Mesendoderm (in vitro differentiated cells): ENCODE measurements at regions not wholly inside any gene's neighbourhood (a gene's known extent, or its start where the extent isn't known, plus 50 kb on each side); places are given as distances from the start of the nearest gene placed in this dataset.

ENCODE experiments used
- DNase-seq: peaks from one replicate; pipeline ENCODE4 v3.0.0; 2013
- H2AK5ac ChIP-seq: 2 replicates; pipeline ENCODE4 v1.6.1; 2013; ENCODE audit warnings: low read length, inconsistent platforms
- H2BK120ac ChIP-seq: 2 replicates; pipeline ENCODE4 v1.6.1; 2013; ENCODE audit warnings: low read depth, mild to moderate bottlenecking, low read length, moderate library complexity, mixed read lengths
- H2BK15ac ChIP-seq: replicated peaks from 2 replicates; pipeline ENCODE4 v1.6.1; 2013; ENCODE audit warnings: low read depth, mild to moderate bottlenecking, moderate library complexity
- H2BK5ac ChIP-seq: 2 replicates; pipeline ENCODE4 v1.6.1; 2013; ENCODE audit warnings: low read length, inconsistent platforms
- H3K18ac ChIP-seq: 2 replicates; pipeline ENCODE4 v1.6.1; 2013; ENCODE audit warnings: mild to moderate bottlenecking, low read length, mixed read lengths
- H3K23ac ChIP-seq: one replicate; pipeline ENCODE4 v1.6.1; 2013; ENCODE audit warnings: low read length
- H3K27ac ChIP-seq: 2 replicates; pipeline ENCODE4 v1.5.1; 2013; ENCODE audit warnings: low read depth, mild to moderate bottlenecking, inconsistent platforms, low read length, moderate library complexity
- H3K27me3 ChIP-seq: 2 replicates; pipeline ENCODE4 v1.6.1; 2013; ENCODE audit warnings: low read length, control low read depth, mild to moderate bottlenecking, inconsistent platforms; ENCODE audit not compliant: insufficient read depth, poor library complexity
- H3K36me3 ChIP-seq: 2 replicates; pipeline ENCODE4 v1.6.1; 2013; ENCODE audit warnings: low read length, inconsistent platforms; ENCODE audit not compliant: control insufficient read depth, insufficient read depth
- H3K4ac ChIP-seq: one replicate; pipeline ENCODE4 v1.6.1; 2013; ENCODE audit warnings: low read depth, mild to moderate bottlenecking, low read length, moderate library complexity
- H3K4me1 ChIP-seq: 2 replicates; pipeline ENCODE4 v1.6.1; 2013; ENCODE audit warnings: low read depth, low read length, inconsistent platforms; ENCODE audit not compliant: control insufficient read depth
- H3K4me2 ChIP-seq: 2 replicates; pipeline ENCODE4 v1.6.1; 2013; ENCODE audit warnings: low read length
- H3K4me3 ChIP-seq: 2 replicates; pipeline ENCODE4 v1.5.1; 2013; ENCODE audit warnings: mild to moderate bottlenecking, low read length
- H3K56ac ChIP-seq: one replicate; pipeline ENCODE4 v1.6.1; 2013; ENCODE audit warnings: low read length
- H3K79me1 ChIP-seq: 2 replicates; pipeline ENCODE4 v1.6.1; 2013; ENCODE audit warnings: low read length, inconsistent platforms
- H3K79me2 ChIP-seq: 2 replicates; pipeline ENCODE4 v1.6.1; 2013; ENCODE audit warnings: mild to moderate bottlenecking, low read length; ENCODE audit not compliant: control insufficient read depth, insufficient read depth
- H3K9ac ChIP-seq: 2 replicates; pipeline ENCODE4 v1.6.1; 2013; ENCODE audit warnings: low read length, inconsistent platforms
- H4K5ac ChIP-seq: one replicate; pipeline ENCODE4 v1.6.1; 2013; ENCODE audit warnings: low read length
- H4K8ac ChIP-seq: one replicate; pipeline ENCODE4 v1.6.1; 2013; ENCODE audit warnings: low read depth, mild to moderate bottlenecking, control low read depth, low read length, moderate library complexity
- WGBS: extraction: QIAGEN DNeasy Blood & Tissue Kit; methylation state at CpG from one replicate; pipeline ENCODE4 v1.1.7; 2013; ENCODE audit warnings: low lambda C conversion rate, missing lambda C conversion rate; ENCODE audit not compliant: insufficient coverage; ENCODE audit errors: extremely low coverage; 5-methylcytosine and 5-hydroxymethylcytosine counted together

DNA sequence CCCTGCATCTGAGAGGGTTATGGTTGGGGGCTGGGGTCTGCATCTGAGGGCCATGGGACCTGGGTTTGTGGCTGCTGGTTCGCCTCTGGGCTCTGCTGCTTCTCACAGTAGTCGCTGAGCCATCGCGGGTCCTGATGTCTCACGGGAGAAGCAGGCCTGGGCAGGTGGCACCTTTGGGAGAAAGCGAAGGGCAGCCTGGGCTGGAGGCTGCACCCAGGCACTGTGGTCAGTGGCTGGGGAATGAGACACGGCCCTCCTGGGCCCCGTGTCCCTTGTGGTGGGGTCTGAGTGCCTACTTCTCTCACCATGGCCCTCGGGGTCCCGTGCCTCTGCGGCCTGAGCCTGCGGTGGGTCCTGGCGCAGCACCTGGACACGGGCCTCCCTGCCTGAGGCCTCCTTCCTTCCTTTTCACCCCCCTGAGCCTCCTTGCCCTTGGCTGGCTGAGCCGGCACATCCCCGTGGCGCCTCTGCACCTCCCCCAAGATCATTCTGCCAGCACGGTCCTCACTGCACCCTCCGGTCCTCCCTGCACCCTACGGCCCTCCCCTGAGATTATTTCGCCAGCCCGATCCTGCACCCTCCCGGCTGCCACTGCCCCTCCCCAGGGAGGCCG, 206.0 kb downstream of the ERMARD start:
- H3K18ac ChIP-seq = no peak overlapping the region
- no peak overlapping the region for H2BK5ac ChIP-seq
- no peaks in the 10 kb centered on the region for H3K27me3 ChIP-seq
- WGBS = no CpG with 5 or more reads among the region's 24 CpGs
- H3K79me2 ChIP-seq = no peaks in the 10 kb centered on the region
- no peak overlapping the region for H3K4ac ChIP-seq
- no peak overlapping the region for H3K9ac ChIP-seq
- H3K4me2 ChIP-seq = no peak overlapping the region
- no peak overlapping the region for H3K23ac ChIP-seq
- H2AK5ac ChIP-seq = no peak overlapping the region
- no peak overlapping the region for H2BK120ac ChIP-seq
- H4K5ac ChIP-seq = no peak overlapping the region
- H3K79me1 ChIP-seq = no peaks in the 10 kb centered on the region
- DNase-seq = no peak
- H3K36me3 ChIP-seq = no peaks in the 10 kb centered on the region
- H3K4me3 ChIP-seq = no peak overlapping the region
- no peak overlapping the region for H3K56ac ChIP-seq
- H3K27ac ChIP-seq = no peak overlapping the region
- no peak overlapping the region for H4K8ac ChIP-seq
- no peak overlapping the region for H2BK15ac ChIP-seq
- no peaks in the 10 kb centered on the region for H3K4me1 ChIP-seq

DNA sequence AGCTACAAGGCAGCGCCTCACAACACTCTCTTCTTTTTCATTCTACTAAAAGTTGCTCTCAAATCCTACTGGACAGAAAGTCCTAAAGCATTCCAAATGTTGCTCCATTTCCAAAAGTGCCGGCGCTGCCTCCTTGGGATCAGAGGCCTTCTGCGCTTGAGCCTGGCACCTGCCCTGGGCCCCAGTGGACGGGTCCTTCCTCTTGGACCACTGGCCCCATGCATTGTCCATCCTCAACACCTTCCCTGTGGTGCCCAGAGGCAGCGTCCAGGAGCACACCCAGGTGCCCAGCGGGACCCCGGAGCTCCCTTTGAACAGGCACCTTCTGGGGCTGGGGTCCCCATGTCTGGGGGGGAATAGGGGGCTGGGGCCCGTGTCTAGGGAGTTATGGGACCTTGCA, 205.2 kb downstream of the ERMARD start:
- Histone ChIP-seq H3K23ac (no peak overlapping the region), H3K9ac (no peak overlapping the region), H3K4me2 (no peak overlapping the region), H2AK5ac (no peak overlapping the region), H2BK5ac (no peak overlapping the region), H3K4me1 (no peaks in the 10 kb centered on the region), H3K4ac (no peak overlapping the region), H2BK15ac (no peak overlapping the region), H3K79me1 (no peaks in the 10 kb centered on the region), H3K79me2 (no peaks in the 10 kb centered on the region), H3K27me3 (no peaks in the 10 kb centered on the region), H3K18ac (no peak overlapping the region), H3K56ac (no peak overlapping the region), H3K4me3 (no peak overlapping the region), H3K27ac (no peak overlapping the region), H4K5ac (no peak overlapping the region), H4K8ac (no peak overlapping the region), H2BK120ac (no peak overlapping the region), H3K36me3 (no peaks in the 10 kb centered on the region)
- no CpG with 5 or more reads among the region's 9 CpGs for WGBS
- no peak for DNase-seq

DNA sequence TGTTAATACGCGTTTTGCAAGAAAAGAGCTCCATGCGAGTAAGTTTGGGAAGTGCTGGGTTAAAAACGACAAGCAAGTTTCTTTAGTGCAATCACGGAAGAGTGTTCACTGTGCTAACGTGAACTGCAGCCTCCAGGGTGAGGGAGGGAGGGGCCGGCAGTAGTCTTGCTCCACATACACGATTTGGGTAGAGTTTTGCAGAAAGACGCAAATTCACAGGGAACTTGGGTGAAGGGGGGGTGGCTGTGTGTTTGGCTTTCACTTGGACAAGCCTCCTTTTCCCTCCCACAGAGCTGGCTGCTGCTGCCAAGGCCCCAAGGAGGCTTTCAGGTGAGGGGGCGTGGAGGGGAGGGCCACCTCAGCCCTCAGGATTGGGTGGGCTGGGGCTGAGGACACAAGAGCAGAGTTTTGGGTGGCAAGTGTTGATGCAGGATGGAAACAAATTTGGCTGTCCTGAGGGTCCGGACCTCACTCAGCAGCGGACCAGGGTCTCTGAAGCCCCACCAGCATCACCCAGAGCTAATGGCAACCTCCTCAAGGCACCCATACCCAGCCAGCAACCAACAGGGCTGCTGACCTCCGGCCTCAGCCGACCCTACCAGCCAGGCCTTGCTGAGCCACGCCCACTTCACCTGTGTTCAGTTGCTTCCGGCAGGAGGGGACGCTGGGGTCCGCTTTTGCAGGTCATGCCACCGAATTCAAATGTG, 204.5 kb downstream of the ERMARD start:
- Histone ChIP-seq H3K79me1 (no peaks in the 10 kb centered on the region), H2BK15ac (no peak overlapping the region), H3K56ac (no peak overlapping the region), H4K5ac (no peak overlapping the region), H2AK5ac (no peak overlapping the region), H3K27ac (no peak overlapping the region), H3K4me1 (no peaks in the 10 kb centered on the region), H3K36me3 (no peaks in the 10 kb centered on the region), H3K23ac (no peak overlapping the region), H3K4me3 (no peak overlapping the region), H3K18ac (no peak overlapping the region), H3K9ac (no peak overlapping the region), H3K4ac (no peak overlapping the region), H3K27me3 (no peaks in the 10 kb centered on the region), H3K4me2 (no peak overlapping the region), H2BK120ac (no peak overlapping the region), H2BK5ac (no peak overlapping the region), H3K79me2 (no peaks in the 10 kb centered on the region), H4K8ac (no peak overlapping the region)
- DNase-seq = no peak
- WGBS = no CpG with 5 or more reads among the region's 19 CpGs

DNA sequence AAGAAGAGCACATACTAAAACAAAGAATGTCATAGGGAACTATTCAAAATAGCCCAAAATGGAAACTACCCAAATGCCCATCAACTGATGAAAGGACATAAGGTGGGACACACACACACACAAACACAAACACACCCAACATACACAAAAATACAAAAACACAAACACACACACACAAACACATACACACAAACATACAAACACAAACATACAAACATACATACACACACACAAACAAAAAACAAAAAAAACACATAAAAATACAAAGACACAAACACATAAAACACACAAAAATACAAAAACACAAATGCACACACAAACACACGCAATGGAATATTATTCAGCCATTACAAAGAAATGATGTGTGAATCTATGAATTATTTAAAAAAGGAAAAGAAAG, 203.6 kb downstream of the ERMARD start:
- H3K4me2 ChIP-seq = no peak overlapping the region
- H3K36me3 ChIP-seq = no peaks in the 10 kb centered on the region
- no peak overlapping the region for H3K18ac ChIP-seq
- H3K4me1 ChIP-seq = no peaks in the 10 kb centered on the region
- no peak overlapping the region for H4K8ac ChIP-seq
- H3K4me3 ChIP-seq = no peak overlapping the region
- H3K9ac ChIP-seq = no peak overlapping the region
- H2BK120ac ChIP-seq = no peak overlapping the region
- no peaks in the 10 kb centered on the region for H3K79me1 ChIP-seq
- no peak overlapping the region for H2BK5ac ChIP-seq
- no peak overlapping the region for H3K23ac ChIP-seq
- H3K27ac ChIP-seq = no peak overlapping the region
- no peaks in the 10 kb centered on the region for H3K79me2 ChIP-seq
- no CpG with 5 or more reads among the region's 1 CpG for WGBS
- H3K4ac ChIP-seq = no peak overlapping the region
- H3K56ac ChIP-seq = no peak overlapping the region
- no peak overlapping the region for H2AK5ac ChIP-seq
- no peaks in the 10 kb centered on the region for H3K27me3 ChIP-seq
- no peak for DNase-seq
- no peak overlapping the region for H2BK15ac ChIP-seq
- H4K5ac ChIP-seq = no peak overlapping the region

DNA sequence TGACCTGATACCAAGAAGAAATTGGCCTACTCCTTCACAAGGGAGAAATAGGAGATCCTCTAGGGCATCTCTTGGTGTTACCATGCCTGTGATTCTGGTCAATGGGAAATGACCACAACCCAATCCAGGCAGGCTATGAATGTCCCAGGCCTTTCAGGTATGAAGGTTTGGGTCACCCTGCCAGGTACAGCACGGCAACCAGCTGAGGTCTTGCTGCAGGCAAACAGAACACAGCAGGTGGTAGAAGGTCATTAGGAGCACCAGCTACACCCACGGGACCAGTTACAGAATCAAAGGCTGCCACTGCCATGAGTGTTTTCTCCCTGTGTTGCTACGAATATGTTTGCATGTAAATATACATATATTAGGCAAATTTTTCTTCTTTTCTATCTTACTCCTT, 202.3 kb downstream of the ERMARD start:
- no peak overlapping the region for H3K4me3 ChIP-seq

DNA sequence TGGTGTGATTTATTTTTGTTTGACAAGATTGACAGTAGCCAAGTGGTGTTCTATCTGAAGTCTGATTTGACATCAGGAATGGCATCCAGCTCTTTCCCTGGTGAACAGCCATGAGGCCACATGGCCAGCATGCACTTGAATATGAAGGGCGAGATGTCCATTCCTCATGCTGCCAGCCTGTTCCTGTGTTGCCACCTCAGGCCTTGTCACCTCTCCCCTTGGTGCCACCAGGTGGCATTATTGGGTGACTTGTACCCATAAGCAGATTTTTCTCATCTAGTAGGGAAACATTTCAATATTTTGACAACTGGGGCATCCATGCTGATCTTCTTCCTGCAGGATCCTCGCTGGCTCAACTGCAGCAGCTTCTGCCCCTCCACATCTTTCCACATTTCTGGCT, 199.1 kb downstream of the ERMARD start:
- Histone ChIP-seq H3K27me3 (no peaks in the 10 kb centered on the region), H3K4me2 (no peak overlapping the region), H3K18ac (no peak overlapping the region), H2AK5ac (no peak overlapping the region), H3K79me1 (no peaks in the 10 kb centered on the region), H3K4me1 (no peaks in the 10 kb centered on the region), H3K56ac (no peak overlapping the region), H4K8ac (no peak overlapping the region), H2BK5ac (no peak overlapping the region), H3K36me3 (no peaks in the 10 kb centered on the region), H3K4me3 (no peak overlapping the region), H4K5ac (no peak overlapping the region), H3K23ac (no peak overlapping the region), H2BK120ac (no peak overlapping the region), H2BK15ac (no peak overlapping the region), H3K9ac (no peak overlapping the region), H3K4ac (no peak overlapping the region), H3K27ac (no peak overlapping the region), H3K79me2 (no peaks in the 10 kb centered on the region)
- no peak for DNase-seq
- no CpG with 5 or more reads among the region's 2 CpGs for WGBS

More for the DNA sequence above, 202.3 kb downstream of the ERMARD start:
- Histone ChIP-seq H3K4me2 (no peak overlapping the region), H3K18ac (no peak overlapping the region), H4K5ac (no peak overlapping the region), H3K4ac (no peak overlapping the region), H2BK5ac (no peak overlapping the region), H2BK15ac (no peak overlapping the region), H3K4me1 (no peaks in the 10 kb centered on the region), H3K27ac (no peak overlapping the region), H3K9ac (no peak overlapping the region), H2AK5ac (no peak overlapping the region), H3K23ac (no peak overlapping the region), H3K27me3 (no peaks in the 10 kb centered on the region), H3K36me3 (no peaks in the 10 kb centered on the region), H4K8ac (no peak overlapping the region), H3K79me2 (no peaks in the 10 kb centered on the region), H2BK120ac (no peak overlapping the region), H3K79me1 (no peaks in the 10 kb centered on the region), H3K56ac (no peak overlapping the region)
- WGBS = no CpG with 5 or more reads among the region's 3 CpGs
- no peak for DNase-seq
